ENCODE measurements at regions not wholly inside any gene's neighbourhood (a gene's known extent, or its start where the extent isn't known, plus 50 kb on each side); places are given as distances from the start of the nearest gene placed in this dataset.

DNA sequence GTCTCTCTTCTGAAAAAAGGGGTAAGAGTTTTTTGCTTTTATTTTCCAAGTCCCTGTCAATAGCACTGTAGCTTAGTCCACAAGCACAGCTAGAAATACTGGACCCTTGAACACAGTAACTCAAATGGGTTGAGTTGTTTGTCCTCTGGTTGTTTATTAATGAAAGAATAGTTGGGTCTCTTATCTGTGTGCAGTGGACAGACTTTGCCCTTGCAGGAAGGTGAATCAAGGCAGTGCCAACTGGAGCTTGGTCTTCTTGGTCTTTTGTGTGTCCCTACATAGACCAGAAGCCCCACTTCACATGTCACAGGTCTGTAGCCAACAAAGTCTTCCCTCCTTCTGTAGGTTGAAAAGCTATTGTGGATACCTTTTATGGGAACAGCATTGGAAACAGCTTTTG, 322.0 kb downstream of the AACS start:
- TF ChIP-seq EP300 (IDR thresholded peaks at IDR 0.05; ENCODE audit: borderline replicate concordance) (no peak), EGR1 (IDR thresholded peaks at IDR 0.05) (no peak), MAX (IDR thresholded peaks at IDR 0.05) (no peak), TEAD4 (IDR thresholded peaks at IDR 0.05) (no peak), TCF12 (IDR thresholded peaks at IDR 0.05; ENCODE audit: low read depth) (no peak), FOXM1 (IDR thresholded peaks at IDR 0.05; ENCODE audit: borderline replicate concordance, low read depth) (no peak), ZBTB7A (IDR thresholded peaks at IDR 0.05; ENCODE audit: low read depth) (no peak), NFIC (IDR thresholded peaks at IDR 0.05) (no peak), CEBPB (IDR thresholded peaks at IDR 0.05) (no peak), RAD21 (IDR thresholded peaks at IDR 0.05; ENCODE audit: low read depth) (no peak), CREB1 (IDR thresholded peaks at IDR 0.05; ENCODE audit: low read depth) (no peak), YY1 (IDR thresholded peaks at IDR 0.05; ENCODE audit: low read depth) (no peak)
- TF ChIP-seq, protein P1, sequence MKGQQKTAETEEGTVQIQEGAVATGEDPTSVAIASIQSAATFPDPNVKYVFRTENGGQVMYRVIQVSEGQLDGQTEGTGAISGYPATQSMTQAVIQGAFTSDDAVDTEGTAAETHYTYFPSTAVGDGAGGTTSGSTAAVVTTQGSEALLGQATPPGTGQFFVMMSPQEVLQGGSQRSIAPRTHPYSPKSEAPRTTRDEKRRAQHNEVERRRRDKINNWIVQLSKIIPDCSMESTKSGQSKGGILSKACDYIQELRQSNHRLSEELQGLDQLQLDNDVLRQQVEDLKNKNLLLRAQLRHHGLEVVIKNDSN (IDR thresholded peaks at IDR 0.05) = no peak
- TF ChIP-seq, protein P2, sequence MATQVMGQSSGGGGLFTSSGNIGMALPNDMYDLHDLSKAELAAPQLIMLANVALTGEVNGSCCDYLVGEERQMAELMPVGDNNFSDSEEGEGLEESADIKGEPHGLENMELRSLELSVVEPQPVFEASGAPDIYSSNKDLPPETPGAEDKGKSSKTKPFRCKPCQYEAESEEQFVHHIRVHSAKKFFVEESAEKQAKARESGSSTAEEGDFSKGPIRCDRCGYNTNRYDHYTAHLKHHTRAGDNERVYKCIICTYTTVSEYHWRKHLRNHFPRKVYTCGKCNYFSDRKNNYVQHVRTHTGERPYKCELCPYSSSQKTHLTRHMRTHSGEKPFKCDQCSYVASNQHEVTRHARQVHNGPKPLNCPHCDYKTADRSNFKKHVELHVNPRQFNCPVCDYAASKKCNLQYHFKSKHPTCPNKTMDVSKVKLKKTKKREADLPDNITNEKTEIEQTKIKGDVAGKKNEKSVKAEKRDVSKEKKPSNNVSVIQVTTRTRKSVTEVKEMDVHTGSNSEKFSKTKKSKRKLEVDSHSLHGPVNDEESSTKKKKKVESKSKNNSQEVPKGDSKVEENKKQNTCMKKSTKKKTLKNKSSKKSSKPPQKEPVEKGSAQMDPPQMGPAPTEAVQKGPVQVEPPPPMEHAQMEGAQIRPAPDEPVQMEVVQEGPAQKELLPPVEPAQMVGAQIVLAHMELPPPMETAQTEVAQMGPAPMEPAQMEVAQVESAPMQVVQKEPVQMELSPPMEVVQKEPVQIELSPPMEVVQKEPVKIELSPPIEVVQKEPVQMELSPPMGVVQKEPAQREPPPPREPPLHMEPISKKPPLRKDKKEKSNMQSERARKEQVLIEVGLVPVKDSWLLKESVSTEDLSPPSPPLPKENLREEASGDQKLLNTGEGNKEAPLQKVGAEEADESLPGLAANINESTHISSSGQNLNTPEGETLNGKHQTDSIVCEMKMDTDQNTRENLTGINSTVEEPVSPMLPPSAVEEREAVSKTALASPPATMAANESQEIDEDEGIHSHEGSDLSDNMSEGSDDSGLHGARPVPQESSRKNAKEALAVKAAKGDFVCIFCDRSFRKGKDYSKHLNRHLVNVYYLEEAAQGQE (IDR thresholded peaks at IDR 0.05; ENCODE audit: low read depth) = no peak
